ENCODE measurements at regions not wholly inside any gene's neighbourhood (a gene's known extent, or its start where the extent isn't known, plus 50 kb on each side); places are given as distances from the start of the nearest gene placed in this dataset.

GRCh38 chr13:61508936-61509335, 93.3 kb upstream of the PCDH20 start:
- TF ChIP-seq CTCF (IDR thresholded peaks at IDR 0.05; ENCODE audit: extremely low read depth in 1 of 2, insufficient read depth in 1 of 2, low read depth in 1 of 2, low read length in 2 of 2) = no peak
- no peak for TF ChIP-seq EZH2 (IDR thresholded peaks at IDR 0.05; ENCODE audit: borderline replicate concordance, low read depth, low read length, severe bottlenecking)
- TF ChIP-seq POLR2A (IDR thresholded peaks at IDR 0.05; ENCODE audit: low read depth, low read length) = no peak
- TF ChIP-seq, protein P1, sequence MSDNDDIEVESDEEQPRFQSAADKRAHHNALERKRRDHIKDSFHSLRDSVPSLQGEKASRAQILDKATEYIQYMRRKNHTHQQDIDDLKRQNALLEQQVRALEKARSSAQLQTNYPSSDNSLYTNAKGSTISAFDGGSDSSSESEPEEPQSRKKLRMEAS (IDR thresholded peaks at IDR 0.05; ENCODE audit: insufficient read depth, insufficient read length) = no peak
- no peak for TF ChIP-seq POLR2AphosphoS5 (IDR thresholded peaks at IDR 0.05; ENCODE audit: insufficient read depth, low read depth, low read length)
- TF ChIP-seq FOS (IDR thresholded peaks at IDR 0.05; ENCODE audit: borderline replicate concordance, insufficient read depth, low read length) = no peak
- no peak for TF ChIP-seq MYC (IDR thresholded peaks at IDR 0.05; ENCODE audit: low read depth, low read length)
- no peak for TF ChIP-seq GATA2 (IDR thresholded peaks at IDR 0.05; ENCODE audit: insufficient read depth, insufficient read length, low read depth, low read length)

Measured in endothelial cell of umbilical vein (primary cell).